Embryonic facial prominence (tissue), 1 donor: ENCODE measurements at regions not wholly inside any gene's neighbourhood (a gene's known extent, or its start where the extent isn't known, plus 50 kb on each side); places are given as distances from the start of the nearest gene placed in this dataset.
"Not testable (repeated sequence)": the region's sequence is repeated elsewhere in the genome, so short reads cannot be mapped to it uniquely, and the experiment has no call there.

Experiments used
- DNase-seq: peaks from one replicate; pipeline ENCODE4 v3.0.0-alpha.2; 2016; ENCODE audit errors: extremely low spot score

- peak; percentile 10 for DNase-seq
Observed at GRCh38 chr10:45249978-45250693, 65.3 kb downstream of the OR13A1 start.

- not testable (repeated sequence) for DNase-seq
Observed at GRCh38 chr10:45250694-45251075, 64.7 kb downstream of the OR13A1 start.
